H1 (cell line): ENCODE measurements at regions not wholly inside any gene's neighbourhood (a gene's known extent, or its start where the extent isn't known, plus 50 kb on each side); places are given as distances from the start of the nearest gene placed in this dataset.

Experiments
- CTCF ChIA-PET: fragments of 300-600 bp; sonication (Branson Sonifier 250); formaldehyde crosslinking; loops from one replicate; lab custom pipeline; 2021; ENCODE audit not compliant: partially characterized antibody; lab: Charles Lee
- POLR2A ChIA-PET: fragments of 300-600 bp; sonication (Branson Sonifier 250); formaldehyde crosslinking; loops from one replicate; lab custom pipeline; 2021; ENCODE audit warnings: inconsistent platforms; ENCODE audit not compliant: partially characterized antibody; lab: Charles Lee
- DNase-seq, 2 experiments: peaks; one replicate each; pipeline versions ENCODE4 v3.0.0 to v3.0.0-alpha.2; 2010 to 2022; ENCODE audit warnings: low spot score in 2 of 2, low read depth in 1 of 2, mixed read lengths in 1 of 2
- FAIRE-seq: peaks from 2 replicates; lab custom pipeline; 2011; peaks lifted over from hg19 to GRCh38; lab: Jason Lieb, UNC
- H2AFZ ChIP-seq: 2 replicates; pipeline ENCODE4 v1.8.1; 2012; ENCODE audit warnings: low read length, inconsistent platforms
- H2AK5ac ChIP-seq: 2 replicates; pipeline ENCODE4 v1.6.1; 2013; ENCODE audit warnings: low read depth, low read length
- H2BK120ac ChIP-seq: replicated peaks from 2 replicates; pipeline ENCODE3; 2013; ENCODE audit warnings: low read depth, low read length, inconsistent platforms
- H2BK12ac ChIP-seq: 2 replicates; pipeline ENCODE4 v1.6.1; 2013; ENCODE audit warnings: low read depth, low read length
- H2BK15ac ChIP-seq: 2 replicates; pipeline ENCODE4 v1.6.1; 2013; ENCODE audit warnings: low read length
- H2BK20ac ChIP-seq: 2 replicates; pipeline ENCODE4 v1.6.1; 2013; ENCODE audit warnings: low read length
- H2BK5ac ChIP-seq: 2 replicates; pipeline ENCODE4 v1.6.1; 2013; ENCODE audit warnings: low read depth, low read length
- H3K14ac ChIP-seq: 2 replicates; pipeline ENCODE4 v1.6.1; 2013; ENCODE audit warnings: inconsistent platforms; ENCODE audit not compliant: insufficient read length
- H3K18ac ChIP-seq: 2 replicates; pipeline ENCODE4 v1.6.1; 2013; ENCODE audit warnings: low read length; ENCODE audit errors: extremely low read depth
- H3K23ac ChIP-seq: 2 replicates; pipeline ENCODE4 v1.6.1; 2013; ENCODE audit warnings: inconsistent platforms; ENCODE audit not compliant: insufficient read length
- H3K23me2 ChIP-seq: 2 replicates; pipeline ENCODE4 v1.6.1; 2013; ENCODE audit warnings: low read depth, low read length
- H3K27ac ChIP-seq: 2 replicates; pipeline ENCODE4 v1.6.1; 2011; ENCODE audit warnings: low read depth, low read length, inconsistent platforms
- H3K27me3 ChIP-seq, 4 experiments: replicated peaks in 1 of 4; 1 replicate in 1 of 4; 2 replicates in 3 of 4; pipeline versions ENCODE4 v1.6.1 to v1.8.1; 2011 to 2013; ENCODE audit warnings: low read length in 3 of 4, mild to moderate bottlenecking in 3 of 4, inconsistent platforms in 2 of 4, mixed read lengths in 2 of 4, moderate library complexity in 1 of 4; ENCODE audit not compliant: control insufficient read depth in 3 of 4, insufficient read depth in 3 of 4; ENCODE audit errors: extremely low read depth in 1 of 4
- H3K36me3 ChIP-seq, 4 experiments: 2 replicates each; pipeline versions ENCODE4 v1.6.1 to v1.8.1; 2011 to 2013; ENCODE audit warnings: mild to moderate bottlenecking in 4 of 4, low read length in 3 of 4, moderate library complexity in 2 of 4, control low read depth in 1 of 4, inconsistent platforms in 1 of 4; ENCODE audit not compliant: insufficient read depth in 4 of 4, control insufficient read depth in 2 of 4
- H3K4ac ChIP-seq: replicated peaks from 2 replicates; pipeline ENCODE3; 2013; ENCODE audit warnings: low read length, low read depth, mixed read lengths, inconsistent platforms; ENCODE audit not compliant: insufficient read length
- H3K4me1 ChIP-seq, 4 experiments: replicated peaks in 1 of 4; 1 replicate in 1 of 4; 2 replicates in 3 of 4; pipeline versions ENCODE4 v1.6.1 to v1.8.1; 2011 to 2013; ENCODE audit warnings: low read length in 3 of 4, inconsistent platforms in 2 of 4, mixed read lengths in 1 of 4; ENCODE audit not compliant: insufficient read depth in 4 of 4, control insufficient read depth in 3 of 4
- H3K4me2 ChIP-seq, 2 experiments: 2 replicates each; pipeline versions ENCODE4 v1.6.1 to v1.8.1; 2011 to 2013; ENCODE audit warnings: low read depth in 2 of 2, low read length in 2 of 2, control low read depth in 1 of 2, inconsistent platforms in 1 of 2, mild to moderate bottlenecking in 1 of 2; ENCODE audit not compliant: insufficient read depth in 1 of 2
- H3K4me3 ChIP-seq, 4 experiments: fragments of 200-600, 300-600 bp in 1 of 4; sonication (generic), shearing (Covaris generic), sonication (Bioruptor Twin) in 1 of 4; 2 replicates each; pipeline versions ENCODE4 v1.5.1 to v1.8.1; 2011 to 2016; ENCODE audit warnings: low read length in 4 of 4, low read depth in 3 of 4, control low read depth in 2 of 4, inconsistent platforms in 2 of 4, mild to moderate bottlenecking in 2 of 4, mixed read lengths in 1 of 4, moderate library complexity in 1 of 4; ENCODE audit not compliant: insufficient read depth in 2 of 4; ENCODE audit errors: extremely low read depth in 1 of 4
- H3K56ac ChIP-seq: replicated peaks from 2 replicates; pipeline ENCODE3; 2013; ENCODE audit warnings: low read depth, mild to moderate bottlenecking, mixed read lengths, low read length, inconsistent platforms; ENCODE audit not compliant: insufficient read length
- H3K79me1 ChIP-seq: 2 replicates; pipeline ENCODE4 v1.6.1; 2013; ENCODE audit warnings: low read depth, low read length, control low read depth
- H3K79me2 ChIP-seq, 2 experiments: 2 replicates each; pipeline versions ENCODE4 v1.6.1 to v1.8.1; 2012 to 2013; ENCODE audit warnings: low read length in 2 of 2, mild to moderate bottlenecking in 2 of 2, inconsistent platforms in 1 of 2; ENCODE audit not compliant: insufficient read depth in 2 of 2, control insufficient read depth in 1 of 2
- H3K9ac ChIP-seq, 4 experiments: replicated peaks in 1 of 4; 1 replicate in 1 of 4; 2 replicates in 3 of 4; pipeline versions ENCODE4 v1.6.1 to v1.8.1; 2011 to 2013; ENCODE audit warnings: low read depth in 3 of 4, low read length in 3 of 4, control low read depth in 2 of 4, mild to moderate bottlenecking in 2 of 4, moderate library complexity in 2 of 4, inconsistent platforms in 1 of 4; ENCODE audit errors: extremely low read depth in 1 of 4
- H3K9me3 ChIP-seq, 2 experiments: 2 replicates each; pipeline versions ENCODE4 v1.6.1 to v1.8.1; 2012 to 2013; ENCODE audit warnings: mild to moderate bottlenecking in 2 of 2, moderate library complexity in 2 of 2, control low read depth in 1 of 2, inconsistent platforms in 1 of 2, low read depth in 1 of 2, low read length in 1 of 2, mixed read lengths in 1 of 2; ENCODE audit not compliant: insufficient read depth in 2 of 2
- H4K20me1 ChIP-seq, 2 experiments: replicated peaks in 1 of 2; 2 replicates each; pipeline versions ENCODE3 to v1.8.1; 2011 to 2013; ENCODE audit warnings: inconsistent platforms in 2 of 2, low read length in 2 of 2, mild to moderate bottlenecking in 1 of 2; ENCODE audit not compliant: insufficient read depth in 2 of 2, control insufficient read depth in 1 of 2
- H4K5ac ChIP-seq: 2 replicates; pipeline ENCODE4 v1.6.1; 2013; ENCODE audit warnings: low read length, low read depth, mixed read lengths, inconsistent platforms; ENCODE audit not compliant: insufficient read length
- H4K8ac ChIP-seq: 2 replicates; pipeline ENCODE4 v1.8.0; 2013; ENCODE audit warnings: mild to moderate bottlenecking, moderate library complexity, low read length, inconsistent platforms; ENCODE audit not compliant: insufficient read depth; ENCODE audit errors: extremely low read depth
- H4K91ac ChIP-seq: replicated peaks from 2 replicates; pipeline ENCODE3; 2013; ENCODE audit warnings: low read length, mixed read lengths, inconsistent platforms; ENCODE audit not compliant: insufficient read length
- ASH2L ChIP-seq: fragments of 200-600, 300-600 bp; sonication (generic); IDR thresholded peaks from one replicate; pipeline ENCODE4 v1.7.1; 2017; ENCODE audit warnings: low read length
- CHD1 ChIP-seq: IDR thresholded peaks from 2 replicates; pipeline ENCODE4 v1.6.1; 2012; ENCODE audit warnings: low read depth, low read length, improper control_type of control experiment
- CHD2 ChIP-seq: IDR thresholded peaks from 2 replicates; pipeline ENCODE4 v1.6.1; 2012; ENCODE audit warnings: low read length, improper control_type of control experiment
- FOSL1 ChIP-seq: IDR thresholded peaks from 2 replicates; pipeline ENCODE4 v1.6.1; 2011; ENCODE audit warnings: mild to moderate bottlenecking, low read depth, low read length, moderate library complexity; ENCODE audit not compliant: insufficient read depth
- KDM1A ChIP-seq: fragments of 200-600, 300-600 bp; sonication (generic); IDR thresholded peaks from 2 replicates; pipeline ENCODE4 v1.7.1; 2016; ENCODE audit warnings: mild to moderate bottlenecking, low read length, borderline replicate concordance
- KDM4A ChIP-seq: IDR thresholded peaks from one replicate; pipeline ENCODE4 v1.7.1; 2012; ENCODE audit warnings: low read depth, mild to moderate bottlenecking, moderate library complexity, low read length, inconsistent platforms; ENCODE audit not compliant: severe bottlenecking
- MAFK ChIP-seq: IDR thresholded peaks from 2 replicates; pipeline ENCODE4 v1.6.1; 2012; ENCODE audit warnings: low read depth, mild to moderate bottlenecking, improper control_type of control experiment, low read length
- NRF1 ChIP-seq: IDR thresholded peaks from 2 replicates; pipeline ENCODE4 v1.6.1; 2011; ENCODE audit warnings: mild to moderate bottlenecking, low read depth, low read length, improper control_type of control experiment
- PHF8 ChIP-seq: fragments of 200-600 bp; sonication (generic); conservative IDR thresholded peaks from 2 replicates; pipeline ENCODE4 v1.7.1; 2012; ENCODE audit warnings: low read depth, mild to moderate bottlenecking, inconsistent platforms, low read length, moderate library complexity
- POLR2AphosphoS5 ChIP-seq: IDR thresholded peaks from 2 replicates; pipeline ENCODE4 v1.6.1; 2011; ENCODE audit warnings: low read depth, low read length
- RNF2 ChIP-seq: fragments of 200-900, 300-1000 bp; sonication (generic); IDR thresholded peaks from 2 replicates; pipeline ENCODE4 v1.7.1; 2016; ENCODE audit warnings: borderline replicate concordance, low read depth, mild to moderate bottlenecking, antibody characterized with exemption, low read length; ENCODE audit not compliant: poor library complexity, severe bottlenecking; ENCODE audit errors: missing control alignments
- SIRT6 ChIP-seq: IDR thresholded peaks from one replicate; pipeline ENCODE4 v1.7.1; 2012; ENCODE audit warnings: low read length, inconsistent platforms
- SUZ12 ChIP-seq: fragments of 200-600 bp; sonication (generic); IDR thresholded peaks from 2 replicates; pipeline ENCODE4 v1.6.1; 2012; ENCODE audit warnings: mild to moderate bottlenecking, inconsistent platforms, low read length, moderate library complexity, mixed read lengths
- TCF12 ChIP-seq: IDR thresholded peaks from 2 replicates; pipeline ENCODE4 v1.6.1; 2011; ENCODE audit warnings: low read depth, mild to moderate bottlenecking, low read length
- USF2 ChIP-seq: IDR thresholded peaks from 2 replicates; pipeline ENCODE4 v1.6.1; 2011; ENCODE audit warnings: low read length, improper control_type of control experiment
- WGBS, 2 experiments: shearing (Covaris generic) in 1 of 2; methylation state at CpG; one replicate each; pipeline versions ENCODE4 v1.1.6 to v1.1.7; 2013 to 2015; ENCODE audit warnings: low lambda C conversion rate in 2 of 2, mixed read lengths in 2 of 2, inconsistent platforms in 1 of 2, low coverage in 1 of 2, missing lambda C conversion rate in 1 of 2; ENCODE audit not compliant: insufficient replicate concordance in 2 of 2, insufficient coverage in 1 of 2, insufficient read length in 1 of 2; ENCODE audit errors: extremely low coverage in 1 of 2, missing lambda C conversion rate in 1 of 2; 5-methylcytosine and 5-hydroxymethylcytosine counted together

GRCh38 chr4:62512271-62512670 lies 1312.1 kb downstream of the ADGRL3 start:
- Histone ChIP-seq H4K20me1 (no peaks in the 10 kb centered on the region), H2AK5ac (no peak overlapping the region), H2BK15ac (no peak overlapping the region), H3K18ac (no peak overlapping the region), H3K23me2 (no peaks in the 10 kb centered on the region), H3K27ac (no peak overlapping the region), H3K9ac (no peak overlapping the region), H2AFZ (no peak overlapping the region), H2BK20ac (no peak overlapping the region), H3K9me3 (no peaks in the 10 kb centered on the region), H3K14ac (no peak overlapping the region), H2BK5ac (no peak overlapping the region), H3K4me2 (no peak overlapping the region), H2BK120ac (no peak overlapping the region), H3K23ac (no peak overlapping the region), H3K79me2 (no peaks in the 10 kb centered on the region), H3K79me1 (no peaks in the 10 kb centered on the region), H3K36me3 (no peaks in the 10 kb centered on the region), H3K27me3 (no peaks in the 10 kb centered on the region), H4K5ac (no peak overlapping the region), H4K91ac (no peak overlapping the region), H3K56ac (no peak overlapping the region), H3K4me1 (peaks cover 0 to 4% (median 0%) of the 10 kb centered on the region in 4 experiments; a peak in 1 of 7 replicates), H4K8ac (no peak overlapping the region), H3K4ac (no peak overlapping the region), H2BK12ac (no peak overlapping the region), H3K4me3 (no peak overlapping the region)
- ChIA-PET POLR2A (no interaction called here), CTCF (interaction anchor here (0.6 to 1.0 kb wide), 2 partner anchors 24 to 1520 kb away, joined by 3 read pairs; no protein-coding TSS in a partner anchor)
- 85% methylated on average over 3 of the region's 3 CpGs; no CpG with 5 or more reads in 1 of the 2 experiments for WGBS, 2 experiments
- DNase-seq (no peak), FAIRE-seq (no peak)
- TF ChIP-seq ASH2L, result no peak
- TF ChIP-seq USF2, result no peak
- TF ChIP-seq CHD2, result no peak
- TF ChIP-seq RNF2, result no peak
- TF ChIP-seq CHD1, result no peak
- TF ChIP-seq FOSL1, result no peak
- no peak for TF ChIP-seq TCF12
- TF ChIP-seq KDM4A, result no peak
- TF ChIP-seq SIRT6, result no peak
- TF ChIP-seq KDM1A, result no peak
- no peak for TF ChIP-seq POLR2AphosphoS5
- TF ChIP-seq PHF8, result no peak
- TF ChIP-seq SUZ12, result no peak
- TF ChIP-seq NRF1, result no peak
- no peak for TF ChIP-seq MAFK
